Cerebellar cortex (tissue), 1 donor: ENCODE measurements at regions not wholly inside any gene's neighbourhood (a gene's known extent, or its start where the extent isn't known, plus 50 kb on each side); places are given as distances from the start of the nearest gene placed in this dataset.
"Not testable (repeated sequence)": the region's sequence is repeated elsewhere in the genome, so short reads cannot be mapped to it uniquely, and the experiment has no call there.

Experiments used
- DNase-seq: peaks from one replicate; pipeline ENCODE4 v3.0.0-alpha.2; 2015; ENCODE audit warnings: low spot score

GRCh38 chr18:42473611-42474010 is 518.6 kb downstream of the PIK3C3 start:
- no peak for DNase-seq

- no peak for DNase-seq
Measured at GRCh38 chr18:42474577-42474976, 519.5 kb downstream of the PIK3C3 start.

- no peak for DNase-seq
Measured at GRCh38 chr18:42475157-42475556, 520.1 kb downstream of the PIK3C3 start.

- no peak for DNase-seq
Measured at GRCh38 chr18:42477267-42477666, 522.2 kb downstream of the PIK3C3 start.

GRCh38 chr18:42480441-42480840 is 525.4 kb downstream of the PIK3C3 start:
- DNase-seq = no peak

GRCh38 chr18:42484648-42485047 is 529.6 kb downstream of the PIK3C3 start:
- DNase-seq = no peak

- DNase-seq = no peak
Measured at GRCh38 chr18:42486271-42486670, 531.2 kb downstream of the PIK3C3 start.

GRCh38 chr18:42508683-42509296 is 553.8 kb downstream of the PIK3C3 start:
- DNase-seq = no peak

GRCh38 chr18:42509750-42510415 is 554.8 kb downstream of the PIK3C3 start:
- no peak for DNase-seq

GRCh38 chr18:42510540-42510939 is 555.5 kb downstream of the PIK3C3 start:
- DNase-seq = no peak

- no peak for DNase-seq
Measured at GRCh38 chr18:42513441-42513840, 558.4 kb downstream of the PIK3C3 start.

- DNase-seq = no peak
Measured at GRCh38 chr18:42514512-42514911, 559.5 kb downstream of the PIK3C3 start.

GRCh38 chr18:42517896-42518295 is 562.9 kb downstream of the PIK3C3 start:
- no peak for DNase-seq

GRCh38 chr18:42518331-42518730 is 563.3 kb downstream of the PIK3C3 start:
- DNase-seq = not testable (repeated sequence)

GRCh38 chr18:42520138-42520537 is 565.1 kb downstream of the PIK3C3 start:
- no peak for DNase-seq

- no peak for DNase-seq
Measured at GRCh38 chr18:42525905-42526304, 570.9 kb downstream of the PIK3C3 start.

GRCh38 chr18:42527766-42528165 is 572.7 kb downstream of the PIK3C3 start:
- DNase-seq = no peak

GRCh38 chr18:42530276-42530675 is 575.2 kb downstream of the PIK3C3 start:
- DNase-seq = no peak

GRCh38 chr18:42532119-42532518 is 577.1 kb downstream of the PIK3C3 start:
- no peak for DNase-seq

- no peak for DNase-seq
Measured at GRCh38 chr18:42533009-42533575, 578.1 kb downstream of the PIK3C3 start.

- no peak for DNase-seq
Measured at GRCh38 chr18:42533616-42534015, 578.6 kb downstream of the PIK3C3 start.

GRCh38 chr18:42534313-42534712 is 579.3 kb downstream of the PIK3C3 start:
- DNase-seq = no peak

- no peak for DNase-seq
Measured at GRCh38 chr18:42536442-42536841, 579.0 kb downstream of the RIT2 start.

- DNase-seq = no peak
Measured at GRCh38 chr18:42537291-42537690, 578.2 kb downstream of the RIT2 start.
